Fibroblast of pulmonary artery (primary cell): ENCODE measurements at regions not wholly inside any gene's neighbourhood (a gene's known extent, or its start where the extent isn't known, plus 50 kb on each side); places are given as distances from the start of the nearest gene placed in this dataset.

Experiments
- DNase-seq: peaks from one replicate; pipeline ENCODE4 v3.0.0-alpha.2; 2010; ENCODE audit warnings: low read depth
- H3K4me3 ChIP-seq: replicated peaks from 2 replicates; pipeline ENCODE4 v1.5.1; 2011; ENCODE audit warnings: low read depth, mild to moderate bottlenecking, control low read depth, low read length, moderate library complexity
- CTCF ChIP-seq: IDR thresholded peaks from 2 replicates; pipeline ENCODE4 v1.5.1; 2011; ENCODE audit warnings: mild to moderate bottlenecking, control low read depth, low read length, inconsistent platforms; ENCODE audit errors: missing control alignments

DNA sequence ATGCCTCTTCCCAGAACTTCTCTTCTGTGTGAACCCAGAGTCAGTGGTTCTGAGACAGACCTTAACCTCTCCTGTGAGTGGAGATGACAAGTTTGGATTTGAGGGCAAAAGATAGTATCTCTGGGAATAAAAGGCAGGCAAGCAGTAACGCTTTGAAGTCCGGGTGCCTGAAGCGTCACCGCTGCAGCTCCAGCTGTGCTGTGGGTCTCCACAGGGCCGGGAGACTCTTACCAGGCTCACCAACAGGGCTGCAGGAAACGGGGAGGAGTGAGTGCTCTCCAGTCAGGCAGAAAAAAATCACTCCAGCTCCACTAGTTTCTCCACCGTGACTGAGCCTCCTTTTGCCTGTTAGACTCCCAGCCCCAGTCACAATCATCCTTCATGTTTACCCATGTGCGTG, 79.7 kb upstream of the MAP4K4 start:
- TF ChIP-seq CTCF, result no peak
- no peak overlapping the region for H3K4me3 ChIP-seq
- no peak for DNase-seq

- TF ChIP-seq CTCF, result no peak
- peak; percentile 57 for DNase-seq
- no peak overlapping the region for H3K4me3 ChIP-seq
These were observed 80.3 kb upstream of the MAP4K4 start for GRCh38 chr2:101617188-101617587.

- DNase-seq, result no peak
- TF ChIP-seq CTCF, result no peak
- no peak overlapping the region for H3K4me3 ChIP-seq
These were observed 83.3 kb upstream of the MAP4K4 start for GRCh38 chr2:101614127-101614759.

DNA sequence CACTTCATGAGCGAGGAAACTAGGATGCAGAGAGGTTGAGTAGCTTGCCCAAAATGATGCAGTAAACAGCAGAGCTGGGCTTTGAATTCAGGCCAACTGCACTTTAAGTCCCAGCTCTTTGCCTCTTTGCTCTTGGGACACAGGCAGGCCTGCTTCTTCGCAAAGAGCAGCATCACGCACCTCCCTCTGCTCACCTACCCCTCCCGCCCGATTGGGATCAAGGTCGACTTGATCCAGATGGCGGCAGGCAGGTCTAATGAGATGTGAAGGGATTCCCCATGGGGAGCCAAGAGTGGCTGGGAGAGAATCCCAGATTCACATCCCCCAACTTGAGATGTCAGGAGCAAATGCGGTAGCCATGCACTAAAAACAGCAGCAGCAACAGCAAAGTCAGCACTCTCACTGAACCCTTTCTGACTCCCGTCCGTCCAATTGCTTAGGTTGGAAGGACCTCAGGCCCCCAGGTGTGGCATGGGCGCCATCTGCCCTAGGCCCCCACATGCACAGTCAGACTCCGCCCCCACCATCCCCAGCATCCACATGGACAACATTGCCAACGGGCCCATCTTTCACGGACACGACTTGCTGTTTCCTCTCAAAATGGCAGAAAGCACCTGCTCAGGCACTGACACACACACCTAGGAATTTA, 84.3 kb upstream of the MAP4K4 start:
- TF ChIP-seq CTCF, result no peak
- DNase-seq, result no peak
- H3K4me3 ChIP-seq, result no peak overlapping the region

DNA sequence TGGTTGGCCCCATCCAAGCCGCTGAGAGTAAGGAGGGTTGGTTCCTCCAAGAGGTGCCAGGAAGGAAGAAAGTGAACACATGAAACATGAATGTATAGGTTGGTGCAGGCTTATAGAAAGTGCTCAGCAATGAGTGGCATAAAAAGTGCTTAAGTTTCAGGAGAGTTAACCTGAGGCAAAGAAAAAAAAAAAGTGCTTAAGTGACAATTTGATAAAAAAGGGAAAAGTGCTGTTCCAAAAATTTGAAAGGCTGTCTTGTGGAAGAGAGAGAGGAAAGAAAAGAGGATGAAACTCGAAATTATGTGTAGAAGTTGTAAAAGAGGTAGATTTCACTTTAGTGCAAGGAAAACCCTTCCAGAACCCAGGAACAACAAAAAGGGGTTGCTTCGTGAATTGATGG, 85.5 kb upstream of the MAP4K4 start:
- TF ChIP-seq CTCF, result no peak
- DNase-seq, result no peak
- no peak overlapping the region for H3K4me3 ChIP-seq

DNA sequence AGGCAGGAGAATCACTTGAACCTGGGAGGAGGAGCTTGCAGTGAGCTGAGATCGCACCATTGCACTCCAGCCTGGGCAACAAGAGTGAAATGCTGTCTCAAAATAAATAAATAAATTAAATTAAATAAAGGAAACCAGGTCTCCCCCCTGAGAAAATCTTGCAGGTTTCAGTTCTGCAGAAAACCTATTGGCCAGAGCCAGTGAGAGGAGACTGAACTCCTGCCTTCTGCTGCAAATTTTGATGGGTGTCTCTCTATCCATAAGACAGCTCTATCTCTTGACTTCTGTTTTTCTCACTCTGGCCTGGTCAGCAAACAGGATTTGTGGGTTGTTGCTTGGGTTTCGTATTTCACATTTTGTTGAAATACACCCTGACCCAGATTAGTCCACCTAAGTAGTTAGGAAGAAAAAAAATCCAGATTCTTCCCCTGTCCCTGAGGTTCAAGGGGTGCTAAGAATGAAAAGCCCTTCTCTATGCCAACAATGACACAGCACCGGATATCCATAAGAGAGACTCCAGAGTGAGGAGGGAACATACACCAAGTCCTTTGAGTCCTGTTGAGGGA, 86.7 kb upstream of the MAP4K4 start:
- TF ChIP-seq CTCF, result no peak
- no peak for DNase-seq
- H3K4me3 ChIP-seq, result no peak overlapping the region
